ENCODE measurements at regions not wholly inside any gene's neighbourhood (a gene's known extent, or its start where the extent isn't known, plus 50 kb on each side); places are given as distances from the start of the nearest gene placed in this dataset.

GRCh38 chr14:35231207-35231760 lies 60.9 kb upstream of the PSMA6 start:
- Histone ChIP-seq H3K27ac (ENCODE audit: extremely low read depth, low read depth, low read length) (no peak overlapping the region), H3K36me3 (ENCODE audit: control insufficient read depth in 2 of 2, insufficient read depth in 1 of 2, low read length in 2 of 2) (no peaks in the 10 kb centered on the region), H3K4me1 (ENCODE audit: control insufficient read depth, insufficient read depth, low read length) (no peaks in the 10 kb centered on the region), H3K9me3 (ENCODE audit: control insufficient read depth, insufficient read depth, low read depth, low read length) (no peaks in the 10 kb centered on the region; the same call in 1 of the 2 replicates), H3K4me3 (ENCODE audit: low read depth, low read length) (no peak overlapping the region)
- CTCF ChIA-PET = interaction anchor here (0.5 to 2.9 kb wide), 8 partner anchors 44 to 448 kb away, joined by 3 to 12 read pairs (median 3); partner anchors contain the start of gene NFKBIA
- TF ChIP-seq KLF1 (tag by site-specific recombination; IDR thresholded peaks at IDR 0.05) = no peak
- TF ChIP-seq, protein P1, sequence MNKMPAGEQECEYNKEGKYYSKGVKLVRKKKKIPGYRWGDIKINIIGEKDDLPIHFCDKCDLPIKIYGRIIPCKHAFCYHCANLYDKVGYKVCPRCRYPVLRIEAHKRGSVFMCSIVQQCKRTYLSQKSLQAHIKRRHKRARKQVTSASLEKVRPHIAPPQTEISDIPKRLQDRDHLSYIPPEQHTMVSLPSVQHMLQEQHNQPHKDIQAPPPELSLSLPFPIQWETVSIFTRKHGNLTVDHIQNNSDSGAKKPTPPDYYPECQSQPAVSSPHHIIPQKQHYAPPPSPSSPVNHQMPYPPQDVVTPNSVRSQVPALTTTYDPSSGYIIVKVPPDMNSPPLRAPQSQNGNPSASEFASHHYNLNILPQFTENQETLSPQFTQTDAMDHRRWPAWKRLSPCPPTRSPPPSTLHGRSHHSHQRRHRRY (tag by site-specific recombination; IDR thresholded peaks at IDR 0.05) = no peak
- TF ChIP-seq ZNF354C (tag by site-specific recombination; IDR thresholded peaks at IDR 0.05; ENCODE audit: borderline replicate concordance, low read depth) = no peak
- no peak for TF ChIP-seq ZNF302 (tag by site-specific recombination; IDR thresholded peaks at IDR 0.05; ENCODE audit: low read depth)
- TF ChIP-seq, protein P2, sequence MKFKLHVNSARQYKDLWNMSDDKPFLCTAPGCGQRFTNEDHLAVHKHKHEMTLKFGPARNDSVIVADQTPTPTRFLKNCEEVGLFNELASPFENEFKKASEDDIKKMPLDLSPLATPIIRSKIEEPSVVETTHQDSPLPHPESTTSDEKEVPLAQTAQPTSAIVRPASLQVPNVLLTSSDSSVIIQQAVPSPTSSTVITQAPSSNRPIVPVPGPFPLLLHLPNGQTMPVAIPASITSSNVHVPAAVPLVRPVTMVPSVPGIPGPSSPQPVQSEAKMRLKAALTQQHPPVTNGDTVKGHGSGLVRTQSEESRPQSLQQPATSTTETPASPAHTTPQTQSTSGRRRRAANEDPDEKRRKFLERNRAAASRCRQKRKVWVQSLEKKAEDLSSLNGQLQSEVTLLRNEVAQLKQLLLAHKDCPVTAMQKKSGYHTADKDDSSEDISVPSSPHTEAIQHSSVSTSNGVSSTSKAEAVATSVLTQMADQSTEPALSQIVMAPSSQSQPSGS (tag by site-specific recombination; IDR thresholded peaks at IDR 0.05; ENCODE audit: low read depth) = no peak
- no peak for TF ChIP-seq ZNF785 (tag by site-specific recombination; IDR thresholded peaks at IDR 0.05)
- no peak for TF ChIP-seq ZNF416 (tag by site-specific recombination; IDR thresholded peaks at IDR 0.05)
- no peak for TF ChIP-seq ZNF292 (tag by site-specific recombination; IDR thresholded peaks at IDR 0.05; ENCODE audit: borderline replicate concordance, low read depth)
- TF ChIP-seq GLI2 (tag by site-specific recombination; IDR thresholded peaks at IDR 0.05; ENCODE audit: borderline replicate concordance, low read depth) = no peak
- TF ChIP-seq ZNF654 (tag by site-specific recombination; IDR thresholded peaks at IDR 0.05; ENCODE audit: low read depth) = no peak
- TF ChIP-seq ZNF350 (tag by site-specific recombination; IDR thresholded peaks at IDR 0.05) = no peak
- POLR2A ChIA-PET = interaction anchor here (0.6 kb wide), 1 partner anchor 64 kb away, joined by 5 read pairs; no protein-coding TSS in a partner anchor

DNA sequence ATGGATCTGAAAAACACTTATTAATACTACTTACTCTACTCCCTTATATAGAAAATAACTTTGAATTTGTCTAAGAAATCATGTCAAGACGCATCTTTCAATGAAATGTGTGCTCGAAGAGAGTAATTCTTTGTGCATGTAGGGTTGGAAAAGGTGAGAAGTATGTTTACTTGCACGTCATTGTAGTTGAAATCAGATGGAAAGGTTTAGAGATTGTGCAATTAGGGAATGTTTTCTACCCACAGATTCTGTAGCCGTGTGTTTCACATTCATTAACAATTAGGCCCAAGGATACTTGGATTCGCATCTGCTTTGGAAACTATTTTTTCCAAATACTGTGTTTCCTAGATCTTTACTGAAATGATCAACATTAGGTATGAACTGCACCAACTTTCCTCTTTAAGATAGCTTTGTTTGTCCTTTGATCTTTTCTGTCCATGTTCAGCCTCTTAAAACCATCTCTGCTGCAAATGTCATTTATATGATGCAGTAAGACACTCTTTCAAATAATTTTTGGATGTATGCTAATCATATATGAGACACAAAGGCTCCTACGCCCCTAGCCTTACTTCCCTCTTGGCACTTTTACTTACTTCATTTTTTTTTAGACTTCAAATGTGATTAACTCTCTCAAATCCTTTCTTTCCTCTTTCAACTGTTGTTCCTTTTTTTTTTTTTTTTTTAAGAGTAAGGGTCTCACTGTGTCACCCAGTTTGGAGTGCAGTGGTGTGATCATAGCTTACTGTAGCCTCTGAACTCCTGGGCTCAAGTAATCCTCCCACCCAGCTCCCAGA lies 58.0 kb upstream of the PSMA6 start:
- Histone ChIP-seq H3K4me1 (ENCODE audit: control insufficient read depth, insufficient read depth, low read length) (no peaks in the 10 kb centered on the region), H3K27ac (ENCODE audit: extremely low read depth, low read depth, low read length) (no peak overlapping the region), H3K36me3 (ENCODE audit: control insufficient read depth in 2 of 2, insufficient read depth in 1 of 2, low read length in 2 of 2) (no peaks in the 10 kb centered on the region), H3K9me3 (ENCODE audit: control insufficient read depth, insufficient read depth, low read depth, low read length) (no peaks in the 10 kb centered on the region; the same call in 1 of the 2 replicates), H3K4me3 (ENCODE audit: low read depth, low read length) (no peak overlapping the region)
- CTCF ChIA-PET = interaction anchor here (0.6 to 0.7 kb wide), 2 partner anchors 385 to 459 kb away, joined by 3 read pairs; no protein-coding TSS in a partner anchor
- POLR2A ChIA-PET = no interaction called here
- TF ChIP-seq ZNF341 (tag by site-specific recombination; IDR thresholded peaks at IDR 0.05; ENCODE audit: low read depth) (no peak), ZNF433 (tag by site-specific recombination; IDR thresholded peaks at IDR 0.05; ENCODE audit: low read depth) (no peak), KLF1 (tag by site-specific recombination; IDR thresholded peaks at IDR 0.05) (no peak), KLF17 (tag by site-specific recombination; IDR thresholded peaks at IDR 0.05) (no peak), ZFP37 (tag by site-specific recombination; IDR thresholded peaks at IDR 0.05) (no peak), ZNF530 (tag by site-specific recombination; IDR thresholded peaks at IDR 0.05; ENCODE audit: low read depth) (no peak), ZNF776 (tag by site-specific recombination; IDR thresholded peaks at IDR 0.05; ENCODE audit: borderline replicate concordance) (no peak), ZNF366 (tag by site-specific recombination; conservative IDR thresholded peaks at IDR 0.05) (no peak), GFI1B (tag by site-specific recombination; IDR thresholded peaks at IDR 0.05) (no peak), ZNF473 (tag by site-specific recombination; IDR thresholded peaks at IDR 0.05) (no peak), ZNF202 (tag by site-specific recombination; IDR thresholded peaks at IDR 0.05; ENCODE audit: borderline replicate concordance) (no peak), ZNF248 (tag by site-specific recombination; IDR thresholded peaks at IDR 0.05) (no peak), ZNF596 (tag by site-specific recombination; IDR thresholded peaks at IDR 0.05) (no peak), YY2 (tag by site-specific recombination; IDR thresholded peaks at IDR 0.05) (no peak)
- TF ChIP-seq, protein P3, sequence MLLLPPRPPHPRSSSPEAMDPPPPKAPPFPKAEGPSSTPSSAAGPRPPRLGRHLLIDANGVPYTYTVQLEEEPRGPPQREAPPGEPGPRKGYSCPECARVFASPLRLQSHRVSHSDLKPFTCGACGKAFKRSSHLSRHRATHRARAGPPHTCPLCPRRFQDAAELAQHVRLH (tag by site-specific recombination; IDR thresholded peaks at IDR 0.05) = no peak
- TF ChIP-seq, protein P1 (tag by site-specific recombination; IDR thresholded peaks at IDR 0.05) = no peak
